SK-N-SH (cell line): ENCODE measurements at regions not wholly inside any gene's neighbourhood (a gene's known extent, or its start where the extent isn't known, plus 50 kb on each side); places are given as distances from the start of the nearest gene placed in this dataset.

Experiments used
- CTCF ChIA-PET: fragments of 300-600, 350-600 bp; formaldehyde crosslinking; extraction: SDS; loops from one replicate; lab custom pipeline; 2021; lab: Yijun Ruan, JAX
- POLR2A ChIA-PET: fragments of 350-600 bp; sonication (Branson Sonifier 250); formaldehyde crosslinking; extraction: SDS; loops from one replicate; lab custom pipeline; 2020; ENCODE audit warnings: antibody characterized with exemption, inconsistent platforms; lab: Yijun Ruan, JAX
- DNase-seq: peaks from one replicate; pipeline ENCODE4 v3.0.0; 2012
- H2AFZ ChIP-seq: fragments of 200-600 bp; sonication (generic); 2 replicates; pipeline ENCODE4 v1.8.1; 2016; ENCODE audit warnings: antibody characterized with exemption, mild to moderate bottlenecking, low read depth
- H3F3A ChIP-seq: fragments of 200-600 bp; sonication (generic); replicated peaks from 2 replicates; pipeline ENCODE3; 2016; ENCODE audit warnings: antibody characterized with exemption, mild to moderate bottlenecking; ENCODE audit not compliant: insufficient read depth
- H3K27ac ChIP-seq, 2 experiments: fragments of 200-500 bp in 1 of 2; fragments of 200-600 bp in 1 of 2; sonication (Bioruptor generic) in 1 of 2; sonication (generic), shearing (Covaris generic) in 1 of 2; 2 replicates each; pipeline versions ENCODE4 v1.5.1 to v1.6.1; 2014 to 2016; ENCODE audit warnings: low read depth in 2 of 2, inconsistent platforms in 1 of 2, low read length in 1 of 2, mild to moderate bottlenecking in 1 of 2, mixed read lengths in 1 of 2
- H3K27me3 ChIP-seq: fragments of 200-600 bp; sonication (generic), shearing (Covaris generic); 2 replicates; pipeline ENCODE4 v1.6.1; 2016; ENCODE audit warnings: mixed run types; ENCODE audit not compliant: insufficient read depth
- H3K36me3 ChIP-seq, 2 experiments: fragments of 200-500 bp in 1 of 2; fragments of 200-600 bp in 1 of 2; sonication (Bioruptor generic) in 1 of 2; sonication (generic) in 1 of 2; replicated peaks in 1 of 2; 2 replicates each; pipeline versions ENCODE3 to v1.5.1; 2014 to 2016; ENCODE audit warnings: low read length in 1 of 2, mild to moderate bottlenecking in 1 of 2; ENCODE audit not compliant: insufficient read depth in 2 of 2, control insufficient read depth in 1 of 2
- H3K4me1 ChIP-seq, 2 experiments: fragments of 200-500 bp in 1 of 2; fragments of 200-600 bp in 1 of 2; sonication (Bioruptor generic) in 1 of 2; sonication (generic), shearing (Covaris generic) in 1 of 2; 2 replicates each; pipeline versions ENCODE4 v1.5.1 to v1.6.1; 2014 to 2016; ENCODE audit warnings: low read depth in 1 of 2, low read length in 1 of 2, mixed run types in 1 of 2; ENCODE audit not compliant: insufficient read depth in 2 of 2, control insufficient read depth in 1 of 2
- H3K4me2 ChIP-seq: fragments of 200-600 bp; sonication (generic), shearing (Covaris generic); 2 replicates; pipeline ENCODE4 v1.6.1; 2017; ENCODE audit warnings: mixed run types
- H3K4me3 ChIP-seq, 2 experiments: fragments of 200-500 bp in 1 of 2; fragments of 200-600 bp in 1 of 2; sonication (Bioruptor generic) in 1 of 2; sonication (generic), shearing (Covaris generic) in 1 of 2; 2 replicates each; pipeline versions ENCODE4 v1.5.1 to v1.8.1; 2014 to 2016; ENCODE audit warnings: low read depth in 2 of 2, inconsistent platforms in 1 of 2, low read length in 1 of 2, mild to moderate bottlenecking in 1 of 2, mixed read lengths in 1 of 2, moderate library complexity in 1 of 2
- H3K79me2 ChIP-seq: fragments of 200-600 bp; sonication (generic); 2 replicates; pipeline ENCODE4 v1.8.1; 2017; ENCODE audit warnings: mild to moderate bottlenecking; ENCODE audit not compliant: insufficient read depth
- H3K9ac ChIP-seq: fragments of 200-600 bp; sonication (generic); 2 replicates; pipeline ENCODE4 v1.6.1; 2017; ENCODE audit warnings: mixed run types
- H3K9me2 ChIP-seq: fragments of 200-600 bp; sonication (generic); 2 replicates; pipeline ENCODE4 v1.6.1; 2017; ENCODE audit warnings: mixed run types
- H3K9me3 ChIP-seq: fragments of 200-600 bp; sonication (generic); 2 replicates; pipeline ENCODE4 v1.6.1; 2017; ENCODE audit warnings: mixed run types, mild to moderate bottlenecking, moderate library complexity
- H4K20me1 ChIP-seq: fragments of 200-600 bp; sonication (generic); 2 replicates; pipeline ENCODE4 v1.6.1; 2017; ENCODE audit warnings: mild to moderate bottlenecking, mixed run types; ENCODE audit not compliant: insufficient read depth
- CHD2 ChIP-seq: fragments of 150-350 bp; IDR thresholded peaks from 2 replicates; pipeline ENCODE4 v1.6.1; 2018; ENCODE audit warnings: low read length; ENCODE audit not compliant: partially characterized antibody
- EP300 ChIP-seq, 2 experiments: IDR thresholded peaks; 2 replicates each; pipeline versions ENCODE4 v1.4.0 to v1.6.1; 2012; ENCODE audit warnings: borderline replicate concordance in 1 of 2, low read depth in 1 of 2, low read length in 1 of 2
- EZH2phosphoT487 ChIP-seq: fragments of 200-600 bp; sonication (generic); IDR thresholded peaks from 2 replicates; pipeline ENCODE4 v1.6.1; 2017; ENCODE audit warnings: low read depth, mixed run types, mild to moderate bottlenecking, antibody characterized with exemption, moderate library complexity, borderline replicate concordance
- FOSL2 ChIP-seq: IDR thresholded peaks from 2 replicates; pipeline ENCODE4 v1.4.0; 2012; ENCODE audit warnings: low read depth, mild to moderate bottlenecking, moderate library complexity, borderline replicate concordance
- FOXM1 ChIP-seq: IDR thresholded peaks from 2 replicates; pipeline ENCODE4 v1.4.0; 2012; ENCODE audit warnings: low read depth, mild to moderate bottlenecking
- GABPA ChIP-seq: IDR thresholded peaks from 2 replicates; pipeline ENCODE4 v1.4.0; 2012; ENCODE audit warnings: low read depth, mild to moderate bottlenecking
- JUND ChIP-seq: IDR thresholded peaks from 2 replicates; pipeline ENCODE4 v1.4.0; 2012
- MEF2A ChIP-seq: IDR thresholded peaks from 2 replicates; pipeline ENCODE4 v1.4.0; 2012; ENCODE audit warnings: low read depth, borderline replicate concordance
- MXI1 ChIP-seq: IDR thresholded peaks from 2 replicates; pipeline ENCODE4 v1.6.1; 2012; ENCODE audit warnings: mild to moderate bottlenecking, low read depth, low read length, improper control_type of control experiment
- NFIC ChIP-seq: IDR thresholded peaks from 2 replicates; pipeline ENCODE4 v1.4.0; 2012; ENCODE audit warnings: borderline replicate concordance
- NRF1 ChIP-seq: IDR thresholded peaks from 2 replicates; pipeline ENCODE4 v1.6.1; 2012; ENCODE audit warnings: low read depth, mild to moderate bottlenecking, low read length
- PBX3 ChIP-seq: IDR thresholded peaks from 2 replicates; pipeline ENCODE4; 2012
- POLR2AphosphoS5 ChIP-seq: IDR thresholded peaks from 2 replicates; pipeline ENCODE4 v1.6.1; 2012; ENCODE audit warnings: low read depth, low read length
- RCOR1 ChIP-seq: fragments of 150-350 bp; IDR thresholded peaks from 2 replicates; pipeline ENCODE4 v1.6.1; 2017; ENCODE audit warnings: antibody characterized with exemption, low read length
- REST ChIP-seq: IDR thresholded peaks from 2 replicates; pipeline ENCODE4 v1.6.1; 2012; ENCODE audit warnings: mild to moderate bottlenecking, low read depth, low read length, moderate library complexity
- RXRA ChIP-seq: IDR thresholded peaks from 2 replicates; pipeline ENCODE4 v1.4.0; 2012; ENCODE audit warnings: low read depth, mild to moderate bottlenecking, borderline replicate concordance
- SIN3A ChIP-seq: IDR thresholded peaks from 2 replicates; pipeline ENCODE4 v1.6.1; 2012; ENCODE audit warnings: low read depth, mild to moderate bottlenecking, low read length, moderate library complexity, borderline replicate concordance
- SMC3 ChIP-seq: IDR thresholded peaks from 2 replicates; pipeline ENCODE4 v1.6.1; 2012; ENCODE audit warnings: low read depth, low read length, improper control_type of control experiment
- TCF12 ChIP-seq: IDR thresholded peaks from 2 replicates; pipeline ENCODE4 v1.4.0; 2012
- USF1 ChIP-seq: IDR thresholded peaks from 2 replicates; pipeline ENCODE4 v1.4.0; 2012; ENCODE audit warnings: low read depth, borderline replicate concordance
- YY1 ChIP-seq: IDR thresholded peaks from 2 replicates; pipeline ENCODE4 v1.4.0; 2012; ENCODE audit warnings: low read depth, mild to moderate bottlenecking
- WGBS: methylation state at CpG from one replicate; pipeline ENCODE4 v1.1.6; 2017; ENCODE audit warnings: low lambda C conversion rate; 5-methylcytosine and 5-hydroxymethylcytosine counted together
- TF ChIP-seq, protein P1 (sequence below): fragments of 150-350 bp; IDR thresholded peaks from 2 replicates; pipeline ENCODE4 v1.6.1; 2017; ENCODE audit warnings: antibody characterized with exemption, low read length, low read depth, borderline replicate concordance
- TF ChIP-seq, protein P2 (sequence below): IDR thresholded peaks from 2 replicates; pipeline ENCODE4 v1.4.0; 2012; ENCODE audit warnings: low read depth
- TF ChIP-seq, protein P3 (sequence below): IDR thresholded peaks from 2 replicates; pipeline ENCODE4 v1.4.0; 2012; ENCODE audit warnings: low read depth, borderline replicate concordance

DNA sequence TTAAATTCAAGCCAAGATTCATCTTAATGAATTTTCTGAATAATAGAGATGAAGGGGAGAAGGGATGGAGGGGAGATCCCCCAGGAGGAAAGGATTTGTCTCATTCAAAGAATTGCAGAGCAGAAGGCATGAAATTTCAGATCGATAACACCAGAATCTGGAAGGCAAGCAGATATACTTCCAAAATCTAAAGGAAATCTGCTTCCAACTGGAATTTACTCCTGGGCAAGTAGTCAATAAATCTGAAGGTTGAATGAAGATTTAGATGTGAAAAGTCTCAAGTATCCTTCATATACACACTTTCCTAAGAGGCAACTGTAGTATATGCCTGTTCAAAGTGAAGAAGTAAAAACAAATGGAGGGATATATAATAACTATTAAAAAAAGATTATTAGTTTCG, 1190.8 kb upstream of the CELF4 start (continued):
- TF ChIP-seq REST (no peak), NRF1 (no peak), SIN3A (no peak), MXI1 (no peak), SMC3 (no peak)
- TF ChIP-seq, protein P1, sequence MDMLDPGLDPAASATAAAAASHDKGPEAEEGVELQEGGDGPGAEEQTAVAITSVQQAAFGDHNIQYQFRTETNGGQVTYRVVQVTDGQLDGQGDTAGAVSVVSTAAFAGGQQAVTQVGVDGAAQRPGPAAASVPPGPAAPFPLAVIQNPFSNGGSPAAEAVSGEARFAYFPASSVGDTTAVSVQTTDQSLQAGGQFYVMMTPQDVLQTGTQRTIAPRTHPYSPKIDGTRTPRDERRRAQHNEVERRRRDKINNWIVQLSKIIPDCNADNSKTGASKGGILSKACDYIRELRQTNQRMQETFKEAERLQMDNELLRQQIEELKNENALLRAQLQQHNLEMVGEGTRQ: no peak

- ChIA-PET POLR2A (no interaction called here), CTCF (no interaction called here)
- H3K79me2 ChIP-seq: no peaks in the 10 kb centered on the region
- no peaks in the 10 kb centered on the region for H3K9me2 ChIP-seq
- no peaks in the 10 kb centered on the region for H3F3A ChIP-seq
- no peaks in the 10 kb centered on the region for H4K20me1 ChIP-seq
- H3K27ac ChIP-seq: no peak overlapping the region
- no peak overlapping the region for H3K4me2 ChIP-seq
- no peak for DNase-seq
- H2AFZ ChIP-seq: no peak overlapping the region
- WGBS: 5% methylated on average over 1 of the region's 1 CpG
- no peaks in the 10 kb centered on the region for H3K9me3 ChIP-seq
- no peak overlapping the region for H3K4me3 ChIP-seq
- no peaks in the 10 kb centered on the region for H3K4me1 ChIP-seq
- no peak overlapping the region for H3K9ac ChIP-seq
- no peaks in the 10 kb centered on the region for H3K27me3 ChIP-seq
- H3K36me3 ChIP-seq: no peaks in the 10 kb centered on the region
- no peak for TF ChIP-seq FOSL2
- TF ChIP-seq SIN3A: no peak
- no peak for TF ChIP-seq PBX3
- no peak for TF ChIP-seq EP300 (IDR thresholded peaks at IDR 0.05; ENCODE audit: borderline replicate concordance in 1 of 2, low read depth in 1 of 2, low read length in 1 of 2)
- TF ChIP-seq POLR2AphosphoS5: no peak
- TF ChIP-seq TCF12: no peak
- TF ChIP-seq, protein P2, sequence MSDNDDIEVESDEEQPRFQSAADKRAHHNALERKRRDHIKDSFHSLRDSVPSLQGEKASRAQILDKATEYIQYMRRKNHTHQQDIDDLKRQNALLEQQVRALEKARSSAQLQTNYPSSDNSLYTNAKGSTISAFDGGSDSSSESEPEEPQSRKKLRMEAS: no peak
- no peak for TF ChIP-seq YY1
- no peak for TF ChIP-seq JUND
- TF ChIP-seq FOXM1: no peak
- TF ChIP-seq EZH2phosphoT487: no peak
- TF ChIP-seq RCOR1: no peak
- TF ChIP-seq, protein P3, sequence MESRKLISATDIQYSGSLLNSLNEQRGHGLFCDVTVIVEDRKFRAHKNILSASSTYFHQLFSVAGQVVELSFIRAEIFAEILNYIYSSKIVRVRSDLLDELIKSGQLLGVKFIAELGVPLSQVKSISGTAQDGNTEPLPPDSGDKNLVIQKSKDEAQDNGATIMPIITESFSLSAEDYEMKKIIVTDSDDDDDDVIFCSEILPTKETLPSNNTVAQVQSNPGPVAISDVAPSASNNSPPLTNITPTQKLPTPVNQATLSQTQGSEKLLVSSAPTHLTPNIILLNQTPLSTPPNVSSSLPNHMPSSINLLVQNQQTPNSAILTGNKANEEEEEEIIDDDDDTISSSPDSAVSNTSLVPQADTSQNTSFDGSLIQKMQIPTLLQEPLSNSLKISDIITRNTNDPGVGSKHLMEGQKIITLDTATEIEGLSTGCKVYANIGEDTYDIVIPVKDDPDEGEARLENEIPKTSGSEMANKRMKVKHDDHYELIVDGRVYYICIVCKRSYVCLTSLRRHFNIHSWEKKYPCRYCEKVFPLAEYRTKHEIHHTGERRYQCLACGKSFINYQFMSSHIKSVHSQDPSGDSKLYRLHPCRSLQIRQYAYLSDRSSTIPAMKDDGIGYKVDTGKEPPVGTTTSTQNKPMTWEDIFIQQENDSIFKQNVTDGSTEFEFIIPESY: no peak
- no peak for TF ChIP-seq GABPA
- TF ChIP-seq MEF2A: no peak
- TF ChIP-seq CHD2: no peak
- TF ChIP-seq USF1: no peak
- no peak for TF ChIP-seq NFIC
- no peak for TF ChIP-seq RXRA
These were observed 1186.8 kb upstream of the CELF4 start for GRCh38 chr18:38752430-38752829.
